ENCODE measurements at regions not wholly inside any gene's neighbourhood (a gene's known extent, or its start where the extent isn't known, plus 50 kb on each side); places are given as distances from the start of the nearest gene placed in this dataset.

GRCh38 chr14:104383996-104384775 is 195.4 kb upstream of the C14orf180 start:
- Histone ChIP-seq H3K4me3 (replicated peaks in 1 of 4; ENCODE audit: control extremely low read depth in 1 of 4, insufficient read depth in 1 of 4, low read depth in 3 of 4, low read length in 4 of 4) (no peak overlapping the region), H3K9me3 (ENCODE audit: control insufficient read depth, insufficient read depth, low read depth, low read length) (no peaks in the 10 kb centered on the region), H3K27ac (ENCODE audit: insufficient read depth, low read length) (no peak overlapping the region), H2AFZ (ENCODE audit: low read length) (no peak overlapping the region), H3K9ac (ENCODE audit: insufficient read depth, low read length) (no peak overlapping the region), H3K4me2 (ENCODE audit: extremely low read depth, insufficient read depth, low read length) (no peak overlapping the region), H3K36me3 (ENCODE audit: control insufficient read depth, insufficient read depth, low read length) (no peaks in the 10 kb centered on the region), H4K20me1 (ENCODE audit: control insufficient read depth, extremely low read depth, insufficient read depth, low read length) (no peaks in the 10 kb centered on the region), H3K4me1 (ENCODE audit: control insufficient read depth, extremely low read depth, insufficient read depth, low read length) (no peaks in the 10 kb centered on the region), H3K79me2 (ENCODE audit: control insufficient read depth, insufficient read depth, low read length) (no peaks in the 10 kb centered on the region), H3K27me3 (ENCODE audit: control insufficient read depth, insufficient read depth, low read length) (no peaks in the 10 kb centered on the region)
- no peak for DNase-seq (ENCODE audit: low read depth in 2 of 2)
- no peak for TF ChIP-seq EZH2 (IDR thresholded peaks at IDR 0.05; ENCODE audit: low read length, missing control alignments)
- TF ChIP-seq, protein P1, sequence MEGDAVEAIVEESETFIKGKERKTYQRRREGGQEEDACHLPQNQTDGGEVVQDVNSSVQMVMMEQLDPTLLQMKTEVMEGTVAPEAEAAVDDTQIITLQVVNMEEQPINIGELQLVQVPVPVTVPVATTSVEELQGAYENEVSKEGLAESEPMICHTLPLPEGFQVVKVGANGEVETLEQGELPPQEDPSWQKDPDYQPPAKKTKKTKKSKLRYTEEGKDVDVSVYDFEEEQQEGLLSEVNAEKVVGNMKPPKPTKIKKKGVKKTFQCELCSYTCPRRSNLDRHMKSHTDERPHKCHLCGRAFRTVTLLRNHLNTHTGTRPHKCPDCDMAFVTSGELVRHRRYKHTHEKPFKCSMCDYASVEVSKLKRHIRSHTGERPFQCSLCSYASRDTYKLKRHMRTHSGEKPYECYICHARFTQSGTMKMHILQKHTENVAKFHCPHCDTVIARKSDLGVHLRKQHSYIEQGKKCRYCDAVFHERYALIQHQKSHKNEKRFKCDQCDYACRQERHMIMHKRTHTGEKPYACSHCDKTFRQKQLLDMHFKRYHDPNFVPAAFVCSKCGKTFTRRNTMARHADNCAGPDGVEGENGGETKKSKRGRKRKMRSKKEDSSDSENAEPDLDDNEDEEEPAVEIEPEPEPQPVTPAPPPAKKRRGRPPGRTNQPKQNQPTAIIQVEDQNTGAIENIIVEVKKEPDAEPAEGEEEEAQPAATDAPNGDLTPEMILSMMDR (conservative IDR thresholded peaks at IDR 0.05 in 1 of 2, IDR thresholded peaks at IDR 0.05 in 1 of 2; ENCODE audit: low read depth in 1 of 2, low read length in 2 of 2): no peak

GRCh38 chr14:104384776-104385071 is 194.8 kb upstream of the C14orf180 start:
- Histone ChIP-seq H2AFZ (ENCODE audit: low read length) (no peak overlapping the region), H3K79me2 (ENCODE audit: control insufficient read depth, insufficient read depth, low read length) (no peaks in the 10 kb centered on the region), H3K36me3 (ENCODE audit: control insufficient read depth, insufficient read depth, low read length) (no peaks in the 10 kb centered on the region), H3K27me3 (ENCODE audit: control insufficient read depth, insufficient read depth, low read length) (no peaks in the 10 kb centered on the region), H3K9me3 (ENCODE audit: control insufficient read depth, insufficient read depth, low read depth, low read length) (no peaks in the 10 kb centered on the region), H3K9ac (ENCODE audit: insufficient read depth, low read length) (no peak overlapping the region), H3K4me2 (ENCODE audit: extremely low read depth, insufficient read depth, low read length) (no peak overlapping the region), H3K4me1 (ENCODE audit: control insufficient read depth, extremely low read depth, insufficient read depth, low read length) (no peaks in the 10 kb centered on the region), H4K20me1 (ENCODE audit: control insufficient read depth, extremely low read depth, insufficient read depth, low read length) (no peaks in the 10 kb centered on the region), H3K27ac (ENCODE audit: insufficient read depth, low read length) (no peak overlapping the region), H3K4me3 (replicated peaks in 1 of 4; ENCODE audit: control extremely low read depth in 1 of 4, insufficient read depth in 1 of 4, low read depth in 3 of 4, low read length in 4 of 4) (no peak overlapping the region)
- no peak for TF ChIP-seq EZH2 (IDR thresholded peaks at IDR 0.05; ENCODE audit: low read length, missing control alignments)
- TF ChIP-seq, protein P1 (conservative IDR thresholded peaks at IDR 0.05 in 1 of 2, IDR thresholded peaks at IDR 0.05 in 1 of 2; ENCODE audit: low read depth in 1 of 2, low read length in 2 of 2): no peak
- DNase-seq (ENCODE audit: low read depth in 2 of 2): no peak

DNA sequence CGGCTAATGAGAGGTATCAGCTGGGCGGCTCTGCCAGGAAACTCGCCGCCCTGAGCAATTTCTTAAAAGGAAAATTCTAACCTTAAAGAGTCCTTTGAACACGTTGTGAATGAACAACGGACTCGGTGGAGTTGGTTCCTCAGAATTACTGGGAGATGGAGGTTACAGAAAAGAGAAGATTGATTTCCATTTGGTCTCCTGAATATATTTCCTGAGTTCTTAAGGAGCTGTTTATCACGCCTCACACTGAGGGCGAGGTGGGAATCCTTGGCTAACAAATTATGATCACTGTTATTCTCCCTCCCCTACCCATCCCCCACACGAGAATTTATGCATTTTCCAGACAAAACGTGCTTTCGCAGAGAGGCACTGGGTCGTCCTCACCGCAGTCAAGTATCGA is 194.5 kb upstream of the C14orf180 start:
- H3K4me1 ChIP-seq (ENCODE audit: control insufficient read depth, extremely low read depth, insufficient read depth, low read length): no peaks in the 10 kb centered on the region
- no peaks in the 10 kb centered on the region for H4K20me1 ChIP-seq (ENCODE audit: control insufficient read depth, extremely low read depth, insufficient read depth, low read length)
- no peak overlapping the region for H3K27ac ChIP-seq (ENCODE audit: insufficient read depth, low read length)
- no peak overlapping the region for H3K9ac ChIP-seq (ENCODE audit: insufficient read depth, low read length)
- no peaks in the 10 kb centered on the region for H3K27me3 ChIP-seq (ENCODE audit: control insufficient read depth, insufficient read depth, low read length)
- H3K36me3 ChIP-seq (ENCODE audit: control insufficient read depth, insufficient read depth, low read length): no peaks in the 10 kb centered on the region
- no peaks in the 10 kb centered on the region for H3K9me3 ChIP-seq (ENCODE audit: control insufficient read depth, insufficient read depth, low read depth, low read length)
- no peak for DNase-seq (ENCODE audit: low read depth in 2 of 2)
- TF ChIP-seq EZH2 (IDR thresholded peaks at IDR 0.05; ENCODE audit: low read length, missing control alignments): no peak
- H3K4me3 ChIP-seq (replicated peaks in 1 of 4; ENCODE audit: control extremely low read depth in 1 of 4, insufficient read depth in 1 of 4, low read depth in 3 of 4, low read length in 4 of 4): no peak overlapping the region
- H3K79me2 ChIP-seq (ENCODE audit: control insufficient read depth, insufficient read depth, low read length): no peaks in the 10 kb centered on the region
- H2AFZ ChIP-seq (ENCODE audit: low read length): no peak overlapping the region
- H3K4me2 ChIP-seq (ENCODE audit: extremely low read depth, insufficient read depth, low read length): no peak overlapping the region
